BJ (cell line): ENCODE measurements at regions not wholly inside any gene's neighbourhood (a gene's known extent, or its start where the extent isn't known, plus 50 kb on each side); places are given as distances from the start of the nearest gene placed in this dataset.

ENCODE experiments used
- CTCF ChIA-PET: fragments of 350-600 bp; formaldehyde crosslinking; extraction: SDS; loops from one replicate; lab custom pipeline; 2021; ENCODE audit warnings: antibody characterized with exemption, inconsistent platforms; lab: Yijun Ruan, JAX
- POLR2A ChIA-PET: fragments of 300-600 bp; sonication (Branson Sonifier 250); formaldehyde crosslinking; extraction: SDS; loops from one replicate; lab custom pipeline; 2021; ENCODE audit warnings: antibody characterized with exemption; lab: Charles Lee
- DNase-seq: peaks from one replicate; pipeline ENCODE4 v3.0.0-alpha.2; 2011; ENCODE audit warnings: low read depth
- H3K27me3 ChIP-seq: 2 replicates; pipeline ENCODE4 v1.6.0; 2011; ENCODE audit warnings: low read length; ENCODE audit not compliant: control insufficient read depth, insufficient read depth
- H3K36me3 ChIP-seq: 2 replicates; pipeline ENCODE4 v1.5.1; 2011; ENCODE audit warnings: low read length; ENCODE audit not compliant: control insufficient read depth, insufficient read depth
- H3K4me3 ChIP-seq: 2 replicates; pipeline ENCODE4 v1.5.1; 2011; ENCODE audit warnings: low read depth, mild to moderate bottlenecking, control low read depth, low read length
- TF ChIP-seq, protein P1 (sequence below): IDR thresholded peaks from 2 replicates; pipeline ENCODE4 v1.5.1; 2011; ENCODE audit warnings: low read depth, mild to moderate bottlenecking, control low read depth, inconsistent platforms, low read length, moderate library complexity; ENCODE audit not compliant: insufficient read depth

DNA sequence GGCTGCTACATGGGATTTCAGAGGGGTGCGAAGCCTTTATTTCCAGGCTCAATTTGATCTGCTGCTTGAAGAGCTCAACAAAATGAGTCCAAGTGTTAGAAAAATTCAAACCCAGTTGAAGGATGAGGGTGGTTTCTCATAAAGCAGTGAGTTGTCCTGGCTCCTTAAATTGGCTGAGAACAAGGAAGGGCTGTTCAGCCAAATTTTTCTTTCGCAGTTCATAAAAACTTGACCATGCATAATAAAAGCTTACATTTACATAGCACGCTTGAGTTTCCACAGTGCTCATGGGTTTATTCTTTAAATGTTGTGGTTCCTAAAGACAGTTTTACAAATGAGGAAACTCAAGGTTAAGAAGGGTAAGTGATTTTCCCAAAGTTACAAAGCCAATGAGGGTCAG, 174.4 kb upstream of the FOXA2 start:
- ChIA-PET CTCF (interaction anchor here (0.7 to 1.0 kb wide), 2 partner anchors 217 to 476 kb away, joined by 3 to 4 read pairs; no protein-coding TSS in a partner anchor), POLR2A (no interaction called here)
- Histone ChIP-seq H3K4me3 (no peak overlapping the region), H3K36me3 (no peaks in the 10 kb centered on the region), H3K27me3 (no peaks in the 10 kb centered on the region)
- TF ChIP-seq, protein P1, sequence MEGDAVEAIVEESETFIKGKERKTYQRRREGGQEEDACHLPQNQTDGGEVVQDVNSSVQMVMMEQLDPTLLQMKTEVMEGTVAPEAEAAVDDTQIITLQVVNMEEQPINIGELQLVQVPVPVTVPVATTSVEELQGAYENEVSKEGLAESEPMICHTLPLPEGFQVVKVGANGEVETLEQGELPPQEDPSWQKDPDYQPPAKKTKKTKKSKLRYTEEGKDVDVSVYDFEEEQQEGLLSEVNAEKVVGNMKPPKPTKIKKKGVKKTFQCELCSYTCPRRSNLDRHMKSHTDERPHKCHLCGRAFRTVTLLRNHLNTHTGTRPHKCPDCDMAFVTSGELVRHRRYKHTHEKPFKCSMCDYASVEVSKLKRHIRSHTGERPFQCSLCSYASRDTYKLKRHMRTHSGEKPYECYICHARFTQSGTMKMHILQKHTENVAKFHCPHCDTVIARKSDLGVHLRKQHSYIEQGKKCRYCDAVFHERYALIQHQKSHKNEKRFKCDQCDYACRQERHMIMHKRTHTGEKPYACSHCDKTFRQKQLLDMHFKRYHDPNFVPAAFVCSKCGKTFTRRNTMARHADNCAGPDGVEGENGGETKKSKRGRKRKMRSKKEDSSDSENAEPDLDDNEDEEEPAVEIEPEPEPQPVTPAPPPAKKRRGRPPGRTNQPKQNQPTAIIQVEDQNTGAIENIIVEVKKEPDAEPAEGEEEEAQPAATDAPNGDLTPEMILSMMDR = no peak
- DNase-seq = no peak

DNA sequence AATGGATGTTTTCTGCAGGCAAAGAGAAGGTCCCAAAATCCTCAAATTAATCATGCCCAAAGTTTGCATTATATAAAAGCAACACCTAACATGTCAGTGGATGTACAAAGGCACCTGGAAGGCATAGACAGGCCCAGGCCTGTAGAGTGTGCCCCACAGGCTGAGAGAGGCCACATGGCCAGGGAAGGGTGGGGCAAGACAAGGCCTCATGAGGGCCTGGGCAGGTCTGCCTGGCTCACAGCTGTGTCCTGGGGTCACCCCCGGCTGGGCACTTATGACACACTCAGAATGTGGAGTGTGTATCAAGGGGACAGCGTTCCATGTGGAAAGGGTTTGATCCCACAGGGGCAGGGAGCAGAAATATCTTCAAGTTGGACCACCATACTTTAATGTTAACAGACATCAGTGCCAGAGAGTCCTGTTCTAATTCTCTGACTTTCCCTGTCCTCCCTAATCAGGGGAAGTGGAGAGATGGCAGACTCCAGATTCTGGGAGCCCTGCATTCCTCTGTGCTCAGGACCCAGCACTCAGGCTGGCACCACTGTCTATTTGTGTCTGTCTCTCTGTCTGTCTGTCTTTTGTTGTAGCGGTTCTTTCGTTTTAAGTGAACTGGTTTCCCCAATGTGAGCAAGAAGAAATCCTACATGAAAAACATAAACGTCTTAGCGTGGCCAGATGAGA, 178.3 kb upstream of the FOXA2 start:
- Histone ChIP-seq H3K4me3 (no peak overlapping the region), H3K27me3 (no peaks in the 10 kb centered on the region), H3K36me3 (no peaks in the 10 kb centered on the region)
- DNase-seq = no peak
- CTCF ChIA-PET = interaction anchor here (0.6 kb wide), 1 partner anchor 42 kb away, joined by 3 read pairs; no protein-coding TSS in a partner anchor
- POLR2A ChIA-PET = no interaction called here
- TF ChIP-seq, protein P1 = no peak

GRCh38 chr20:22763257-22763906, 179.0 kb upstream of the FOXA2 start:
- TF ChIP-seq, protein P1 = no peak
- Histone ChIP-seq H3K27me3 (no peaks in the 10 kb centered on the region), H3K36me3 (no peaks in the 10 kb centered on the region), H3K4me3 (no peak overlapping the region)
- no peak for DNase-seq
- POLR2A ChIA-PET = no interaction called here
- CTCF ChIA-PET = no interaction called here

DNA sequence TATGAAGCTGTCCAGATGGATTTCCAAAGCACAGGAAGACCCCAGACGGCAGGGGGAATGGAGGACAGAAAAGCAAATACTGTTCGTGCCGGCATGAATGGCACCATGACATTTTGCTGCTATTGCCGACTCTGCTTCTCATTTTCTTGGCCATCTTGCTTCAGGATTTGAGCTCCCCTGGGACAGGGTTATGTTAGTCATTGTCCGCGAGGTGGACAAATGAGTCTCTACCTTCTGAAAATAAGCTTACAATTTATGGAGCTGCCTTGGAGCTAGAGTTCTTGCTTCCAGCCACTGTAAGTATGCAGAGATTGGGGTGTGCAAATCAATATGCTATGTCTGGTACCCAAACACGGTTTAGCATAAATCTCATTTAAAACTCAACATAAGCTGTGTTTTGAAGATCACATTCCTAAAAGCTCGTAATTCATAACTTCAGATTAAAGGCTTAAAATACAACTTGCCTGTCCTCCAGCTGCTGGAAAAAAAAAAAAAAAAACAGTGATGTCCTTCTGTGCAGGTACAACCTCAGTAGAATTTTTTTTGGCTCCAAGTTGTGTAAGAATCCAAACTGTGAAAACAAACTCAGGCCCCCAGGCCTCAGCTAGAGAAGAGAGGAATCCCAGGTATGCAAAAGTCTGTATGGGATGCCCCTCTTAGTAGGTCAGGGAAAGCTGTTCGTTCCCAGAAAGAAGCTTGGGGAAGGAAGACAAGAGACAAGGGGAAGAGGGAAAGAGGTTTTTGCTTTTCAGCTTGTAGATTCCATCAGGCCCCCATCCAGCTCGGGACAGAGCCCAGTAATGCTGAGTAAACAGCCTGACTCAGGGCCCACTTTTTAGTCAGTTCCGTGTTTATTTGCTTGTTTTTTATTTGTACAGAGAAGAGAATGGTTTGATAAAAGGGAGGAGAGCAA, 184.2 kb upstream of the FOXA2 start:
- ChIA-PET CTCF (interaction anchor here (0.8 to 1.8 kb wide), 2 partner anchors 15 to 18 kb away, joined by 3 to 4 read pairs; no protein-coding TSS in a partner anchor), POLR2A (no interaction called here)
- no peaks in the 10 kb centered on the region for H3K36me3 ChIP-seq
- H3K4me3 ChIP-seq = no peak overlapping the region
- no peak for DNase-seq
- no peaks in the 10 kb centered on the region; the same call in 1 of the 2 replicates for H3K27me3 ChIP-seq
- TF ChIP-seq, protein P1 = no peak
